ENCODE measurements at regions not wholly inside any gene's neighbourhood (a gene's known extent, or its start where the extent isn't known, plus 50 kb on each side); places are given as distances from the start of the nearest gene placed in this dataset.

- no peak overlapping the region for H3K4me2 ChIP-seq (ENCODE audit: low read length)
- no peak for TF ChIP-seq EZH2phosphoT487 (IDR thresholded peaks at IDR 0.05; ENCODE audit: low read depth)
- TF ChIP-seq, protein P1, sequence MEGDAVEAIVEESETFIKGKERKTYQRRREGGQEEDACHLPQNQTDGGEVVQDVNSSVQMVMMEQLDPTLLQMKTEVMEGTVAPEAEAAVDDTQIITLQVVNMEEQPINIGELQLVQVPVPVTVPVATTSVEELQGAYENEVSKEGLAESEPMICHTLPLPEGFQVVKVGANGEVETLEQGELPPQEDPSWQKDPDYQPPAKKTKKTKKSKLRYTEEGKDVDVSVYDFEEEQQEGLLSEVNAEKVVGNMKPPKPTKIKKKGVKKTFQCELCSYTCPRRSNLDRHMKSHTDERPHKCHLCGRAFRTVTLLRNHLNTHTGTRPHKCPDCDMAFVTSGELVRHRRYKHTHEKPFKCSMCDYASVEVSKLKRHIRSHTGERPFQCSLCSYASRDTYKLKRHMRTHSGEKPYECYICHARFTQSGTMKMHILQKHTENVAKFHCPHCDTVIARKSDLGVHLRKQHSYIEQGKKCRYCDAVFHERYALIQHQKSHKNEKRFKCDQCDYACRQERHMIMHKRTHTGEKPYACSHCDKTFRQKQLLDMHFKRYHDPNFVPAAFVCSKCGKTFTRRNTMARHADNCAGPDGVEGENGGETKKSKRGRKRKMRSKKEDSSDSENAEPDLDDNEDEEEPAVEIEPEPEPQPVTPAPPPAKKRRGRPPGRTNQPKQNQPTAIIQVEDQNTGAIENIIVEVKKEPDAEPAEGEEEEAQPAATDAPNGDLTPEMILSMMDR (IDR thresholded peaks at IDR 0.05; ENCODE audit: low read depth, low read length) = no peak
- no peak overlapping the region for H3K27ac ChIP-seq (ENCODE audit: low read length)
- H2AFZ ChIP-seq (ENCODE audit: low read depth, low read length) = no peak overlapping the region
- H3K36me3 ChIP-seq (replicated peaks; ENCODE audit: low read depth, low read length) = no peaks in the 10 kb centered on the region
- H3K79me2 ChIP-seq (ENCODE audit: low read length) = no peaks in the 10 kb centered on the region
- H3K4me3 ChIP-seq (ENCODE audit: low read length) = no peak overlapping the region
- H3K9ac ChIP-seq (ENCODE audit: low read length) = no peak overlapping the region
- H3K27me3 ChIP-seq (ENCODE audit: low read depth, low read length) = no peaks in the 10 kb centered on the region
- no peaks in the 10 kb centered on the region for H4K20me1 ChIP-seq (ENCODE audit: insufficient read depth, low read length)
- H3K9me3 ChIP-seq (ENCODE audit: insufficient read depth, low read length) = no peaks in the 10 kb centered on the region
- no peaks in the 10 kb centered on the region for H3K4me1 ChIP-seq (ENCODE audit: low read length)
Observed at GRCh38 chr9:78479441-78479840, 182.5 kb downstream of the PSAT1 start.

- no peak overlapping the region for H3K4me3 ChIP-seq (ENCODE audit: low read length)
- H3K9me3 ChIP-seq (ENCODE audit: insufficient read depth, low read length) = no peaks in the 10 kb centered on the region
- H3K27me3 ChIP-seq (ENCODE audit: low read depth, low read length) = no peaks in the 10 kb centered on the region
- no peaks in the 10 kb centered on the region for H3K36me3 ChIP-seq (replicated peaks; ENCODE audit: low read depth, low read length)
- H2AFZ ChIP-seq (ENCODE audit: low read depth, low read length) = no peak overlapping the region
- peaks cover 3% of the 10 kb centered on the region; the same call in 1 of the 2 replicates for H3K4me1 ChIP-seq (ENCODE audit: low read length)
- no peak overlapping the region for H3K9ac ChIP-seq (ENCODE audit: low read length)
- H3K79me2 ChIP-seq (ENCODE audit: low read length) = no peaks in the 10 kb centered on the region
- H3K4me2 ChIP-seq (ENCODE audit: low read length) = no peak overlapping the region
- no peak overlapping the region for H3K27ac ChIP-seq (ENCODE audit: low read length)
- no peaks in the 10 kb centered on the region for H4K20me1 ChIP-seq (ENCODE audit: insufficient read depth, low read length)
- TF ChIP-seq, protein P1 (IDR thresholded peaks at IDR 0.05; ENCODE audit: low read depth, low read length) = no peak
- TF ChIP-seq EZH2phosphoT487 (IDR thresholded peaks at IDR 0.05; ENCODE audit: low read depth) = no peak
Observed at GRCh38 chr9:78486661-78487060, 189.7 kb downstream of the PSAT1 start.

DNA sequence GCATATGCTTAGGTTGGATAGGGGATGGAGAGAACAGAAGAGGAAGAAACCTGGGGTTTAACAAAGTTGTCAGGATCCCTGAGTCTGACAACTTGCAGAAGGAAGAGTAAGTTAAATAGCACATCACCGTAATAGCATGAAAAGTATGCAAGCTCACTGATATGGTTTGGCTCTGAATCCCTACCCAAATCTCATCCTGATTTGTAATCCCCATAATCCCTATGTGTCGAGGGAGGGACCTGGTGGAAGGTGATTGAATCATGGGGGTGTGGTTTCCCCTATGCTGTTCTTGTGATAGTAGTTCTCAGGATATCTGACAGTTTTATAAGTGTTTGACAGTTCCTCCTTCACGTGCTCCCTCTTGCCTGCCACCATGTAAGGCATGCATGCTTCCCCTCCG, 193.3 kb downstream of the PSAT1 start:
- no peak for TF ChIP-seq EZH2phosphoT487 (IDR thresholded peaks at IDR 0.05; ENCODE audit: low read depth)
- TF ChIP-seq, protein P1 (IDR thresholded peaks at IDR 0.05; ENCODE audit: low read depth, low read length) = no peak
- no peaks in the 10 kb centered on the region for H3K36me3 ChIP-seq (replicated peaks; ENCODE audit: low read depth, low read length)
- no peak overlapping the region for H3K9ac ChIP-seq (ENCODE audit: low read length)
- H3K4me3 ChIP-seq (ENCODE audit: low read length) = no peak overlapping the region
- H3K4me2 ChIP-seq (ENCODE audit: low read length) = no peak overlapping the region
- no peaks in the 10 kb centered on the region for H3K27me3 ChIP-seq (ENCODE audit: low read depth, low read length)
- no peaks in the 10 kb centered on the region for H4K20me1 ChIP-seq (ENCODE audit: insufficient read depth, low read length)
- H2AFZ ChIP-seq (ENCODE audit: low read depth, low read length) = no peak overlapping the region
- H3K4me1 ChIP-seq (ENCODE audit: low read length) = peaks cover 3% of the 10 kb centered on the region; the same call in 1 of the 2 replicates
- H3K27ac ChIP-seq (ENCODE audit: low read length) = no peak overlapping the region
- H3K9me3 ChIP-seq (ENCODE audit: insufficient read depth, low read length) = no peaks in the 10 kb centered on the region
- no peaks in the 10 kb centered on the region for H3K79me2 ChIP-seq (ENCODE audit: low read length)

GRCh38 chr9:78491402-78491801, 194.5 kb downstream of the PSAT1 start:
- H3K79me2 ChIP-seq (ENCODE audit: low read length) = no peaks in the 10 kb centered on the region
- no peaks in the 10 kb centered on the region for H3K36me3 ChIP-seq (replicated peaks; ENCODE audit: low read depth, low read length)
- no peak overlapping the region for H2AFZ ChIP-seq (ENCODE audit: low read depth, low read length)

More at GRCh38 chr9:78491402-78491801, 194.5 kb downstream of the PSAT1 start:
- Histone ChIP-seq H3K4me2 (ENCODE audit: low read length) (no peak overlapping the region), H3K27me3 (ENCODE audit: low read depth, low read length) (no peaks in the 10 kb centered on the region), H4K20me1 (ENCODE audit: insufficient read depth, low read length) (no peaks in the 10 kb centered on the region), H3K27ac (ENCODE audit: low read length) (no peak overlapping the region), H3K9ac (ENCODE audit: low read length) (no peak overlapping the region), H3K9me3 (ENCODE audit: insufficient read depth, low read length) (no peaks in the 10 kb centered on the region), H3K4me3 (ENCODE audit: low read length) (no peak overlapping the region), H3K4me1 (ENCODE audit: low read length) (peaks cover 3% of the 10 kb centered on the region; the same call in 1 of the 2 replicates)
- TF ChIP-seq, protein P1 (IDR thresholded peaks at IDR 0.05; ENCODE audit: low read depth, low read length) = no peak
- TF ChIP-seq EZH2phosphoT487 (IDR thresholded peaks at IDR 0.05; ENCODE audit: low read depth) = no peak
